CD4-positive, CD25-positive, alpha-beta regulatory T cell (primary cell): ENCODE measurements at regions not wholly inside any gene's neighbourhood (a gene's known extent, or its start where the extent isn't known, plus 50 kb on each side); places are given as distances from the start of the nearest gene placed in this dataset.
"Not testable (repeated sequence)": the region's sequence is repeated elsewhere in the genome, so short reads cannot be mapped to it uniquely, and the experiment has no call there.

ENCODE experiments used
- ATAC-seq, 2 donors: fragments of 150-1000 bp; cut with Tn5 transposase; one replicate each; pipeline ENCODE4 v1.10.0; 2021; ENCODE audit warnings: low read depth in 2 of 2, moderate number of reproducible peaks in 2 of 2, moderate library complexity in 1 of 2
- DNase-seq, 3 donors: peaks; one replicate each; pipeline versions ENCODE4 v3.0.0 to v3.0.0-alpha.2; 2012 to 2022; ENCODE audit warnings: mixed read lengths in 1 of 3
- H3K27ac ChIP-seq: one replicate; pipeline ENCODE4 v1.7.0; 2013; ENCODE audit warnings: mild to moderate bottlenecking, low read length; ENCODE audit not compliant: insufficient read depth, poor library complexity, severe bottlenecking
- H3K27me3 ChIP-seq: one replicate; pipeline ENCODE4 v1.7.0; 2013; ENCODE audit warnings: low read length; ENCODE audit not compliant: control insufficient read depth, insufficient read depth
- H3K36me3 ChIP-seq: one replicate; pipeline ENCODE4 v1.7.0; 2013; ENCODE audit warnings: mild to moderate bottlenecking, low read length, moderate library complexity; ENCODE audit not compliant: control insufficient read depth, insufficient read depth
- H3K4me1 ChIP-seq: 2 replicates; pipeline ENCODE4 v1.7.0; 2013; ENCODE audit warnings: mild to moderate bottlenecking, low read length; ENCODE audit not compliant: insufficient read depth, control insufficient read depth, poor library complexity, severe bottlenecking
- H3K4me3 ChIP-seq: one replicate; pipeline ENCODE4 v1.7.0; 2013; ENCODE audit warnings: low read depth, mild to moderate bottlenecking, low read length, moderate library complexity
- H3K9me3 ChIP-seq, 2 experiments: 1 replicate in 1 of 2; 2 replicates in 1 of 2; pipeline ENCODE4 v1.7.0; 2013; ENCODE audit warnings: low read length in 2 of 2, mild to moderate bottlenecking in 1 of 2, moderate library complexity in 1 of 2; ENCODE audit not compliant: control insufficient read depth in 2 of 2
- H3K27ac Mint-ChIP-seq, 3 donors: one replicate each; pipeline ENCODE4 v1.8.0; 2020 to 2022; ENCODE audit warnings: mild to moderate bottlenecking in 3 of 3, mixed read lengths in 3 of 3, moderate library complexity in 2 of 3
- H3K27me3 Mint-ChIP-seq: one replicate; pipeline ENCODE4 v1.8.0; 2022; ENCODE audit warnings: mild to moderate bottlenecking, mixed read lengths
- H3K36me3 Mint-ChIP-seq: one replicate; pipeline ENCODE4 v1.8.0; 2020; ENCODE audit warnings: mixed read lengths
- H3K4me1 Mint-ChIP-seq, 4 donors: one replicate each; pipeline ENCODE4 v1.8.0; 2020 to 2022; ENCODE audit warnings: mixed read lengths in 4 of 4, mild to moderate bottlenecking in 1 of 4
- H3K4me3 Mint-ChIP-seq, 4 donors: one replicate each; pipeline ENCODE4 v1.8.0; 2020 to 2022; ENCODE audit warnings: mild to moderate bottlenecking in 4 of 4, mixed read lengths in 4 of 4, moderate library complexity in 3 of 4
- H3K9me3 Mint-ChIP-seq, 7 donors: one replicate each; pipeline ENCODE4 v1.8.0; 2020 to 2022; ENCODE audit warnings: mixed read lengths in 7 of 7, mild to moderate bottlenecking in 3 of 7, moderate library complexity in 2 of 7

DNA sequence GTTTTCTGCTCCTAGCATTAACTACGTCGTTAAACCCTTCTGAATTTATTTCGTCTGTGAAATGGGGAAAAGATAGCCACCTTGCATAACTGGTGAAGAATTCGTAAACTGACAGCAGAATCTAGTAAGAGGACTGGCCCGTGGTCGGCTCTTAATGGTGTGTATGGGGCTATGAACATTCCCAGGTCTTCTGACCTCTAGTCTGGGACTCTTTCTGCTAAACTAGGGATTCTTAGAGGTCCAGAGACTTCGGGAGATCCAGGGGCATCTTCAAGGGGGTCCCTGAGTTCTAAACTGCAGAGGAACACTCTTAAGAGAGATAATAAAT, 231.1 kb upstream of the SERP2 start:
- Mint-ChIP-seq H3K4me3 (peak overlapping the region; percentile 91 to 96 (median 94)), H3K36me3 (no peaks in the 10 kb centered on the region), H3K9me3 (no peaks in the 10 kb centered on the region), H3K27ac (peak overlapping the region; percentile 80 to 97 (median 92)), H3K27me3 (peaks cover 19% of the 10 kb centered on the region), H3K4me1 (peaks cover 10 to 20% (median 10%) of the 10 kb centered on the region in 4 donors)
- peaks cover 7% of the 10 kb centered on the region for H3K27me3 ChIP-seq
- H3K9me3 ChIP-seq: no peaks in the 10 kb centered on the region
- no peak for DNase-seq
- H3K4me1 ChIP-seq: peaks cover 18% of the 10 kb centered on the region
- H3K4me3 ChIP-seq: peak overlapping the region; percentile 90
- H3K27ac ChIP-seq: no peak overlapping the region
- no peaks in the 10 kb centered on the region for H3K36me3 ChIP-seq
- no peak for ATAC-seq

- Histone ChIP-seq H3K9me3 (no peaks in the 10 kb centered on the region), H3K27ac (no peak overlapping the region), H3K27me3 (peaks cover 7% of the 10 kb centered on the region), H3K36me3 (no peaks in the 10 kb centered on the region), H3K4me3 (no peak overlapping the region), H3K4me1 (peaks cover 18% of the 10 kb centered on the region)
- Mint-ChIP-seq H3K9me3 (no peaks in the 10 kb centered on the region), H3K4me1 (peaks cover 10 to 20% (median 10%) of the 10 kb centered on the region in 4 donors), H3K27me3 (peaks cover 19% of the 10 kb centered on the region), H3K36me3 (no peaks in the 10 kb centered on the region), H3K27ac (peak overlapping the region in 2 of 3 donors; percentile 92 to 97), H3K4me3 (peak overlapping the region; percentile 91 to 96 (median 94))
- DNase-seq (no peak), ATAC-seq (no peak)
Measured at GRCh38 chr13:44142941-44143665, 230.5 kb upstream of the SERP2 start.

DNA sequence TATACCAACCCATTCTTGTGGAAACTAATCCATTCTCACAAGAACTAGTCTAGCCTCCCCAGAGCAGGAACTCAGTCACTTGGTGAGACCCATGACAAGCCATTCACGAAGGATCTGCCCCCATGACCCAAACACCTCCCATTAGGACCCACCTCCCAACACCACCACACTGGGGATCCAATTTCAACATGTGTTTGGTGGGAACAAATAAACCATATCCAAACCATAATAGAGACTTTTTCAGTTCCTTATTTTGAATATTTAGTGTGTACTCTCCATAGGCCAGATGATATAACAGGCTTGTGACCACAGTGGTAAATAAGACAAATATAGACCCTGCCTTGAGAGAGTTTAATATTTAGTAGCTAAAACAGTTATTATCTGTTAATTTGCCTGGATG, 227.5 kb upstream of the SERP2 start:
- H3K4me3 ChIP-seq: no peak overlapping the region
- peaks cover 15% of the 10 kb centered on the region for H3K4me1 ChIP-seq
- H3K36me3 Mint-ChIP-seq: no peaks in the 10 kb centered on the region
- H3K9me3 ChIP-seq: no peaks in the 10 kb centered on the region
- H3K27me3 ChIP-seq: peaks cover 7% of the 10 kb centered on the region
- peaks cover 0 to 1% (median 0%) of the 10 kb centered on the region in 7 donors for H3K9me3 Mint-ChIP-seq
- ATAC-seq (no peak), DNase-seq (no peak)
- no peaks in the 10 kb centered on the region for H3K36me3 ChIP-seq
- H3K27ac ChIP-seq: no peak overlapping the region
- peaks cover 19% of the 10 kb centered on the region for H3K27me3 Mint-ChIP-seq
- H3K4me3 Mint-ChIP-seq: no peak overlapping the region
- H3K4me1 Mint-ChIP-seq: peaks cover 6 to 16% (median 9%) of the 10 kb centered on the region in 4 donors
- no peak overlapping the region for H3K27ac Mint-ChIP-seq

DNA sequence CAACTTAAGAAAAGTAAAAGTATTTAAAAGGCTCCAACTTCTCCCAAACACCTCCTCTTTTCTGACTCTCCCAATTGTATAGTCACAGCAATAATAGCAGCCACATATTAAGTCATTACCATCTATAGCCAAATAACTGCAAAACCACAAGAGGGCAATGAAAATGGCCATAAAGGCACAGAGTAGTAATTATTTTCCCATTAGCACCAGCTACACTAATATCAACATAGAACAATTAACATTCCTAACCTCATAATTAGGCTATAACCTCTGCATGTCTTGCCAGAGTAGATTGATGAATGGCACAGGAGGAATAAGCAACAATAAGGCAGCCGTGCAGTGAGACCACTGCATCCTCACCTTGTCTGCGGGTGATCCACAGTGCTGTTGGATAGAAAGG, 226.4 kb upstream of the SERP2 start:
- no peak overlapping the region for H3K4me3 ChIP-seq
- H3K27me3 ChIP-seq: peaks cover 7% of the 10 kb centered on the region
- H3K36me3 ChIP-seq: no peaks in the 10 kb centered on the region
- H3K4me3 Mint-ChIP-seq: peak overlapping the region in 1 of 4 donors; percentile 40
- H3K27ac ChIP-seq: no peak overlapping the region
- H3K36me3 Mint-ChIP-seq: no peaks in the 10 kb centered on the region
- DNase-seq: no peak
- peaks cover 2 to 11% (median 6%) of the 10 kb centered on the region in 4 donors for H3K4me1 Mint-ChIP-seq
- H3K9me3 Mint-ChIP-seq: peaks cover 0 to 1% (median 0%) of the 10 kb centered on the region in 7 donors
- no peaks in the 10 kb centered on the region for H3K9me3 ChIP-seq
- no peak overlapping the region for H3K27ac Mint-ChIP-seq
- H3K27me3 Mint-ChIP-seq: peaks cover 19% of the 10 kb centered on the region
- H3K4me1 ChIP-seq: peaks cover 8% of the 10 kb centered on the region
- no peak for ATAC-seq

DNA sequence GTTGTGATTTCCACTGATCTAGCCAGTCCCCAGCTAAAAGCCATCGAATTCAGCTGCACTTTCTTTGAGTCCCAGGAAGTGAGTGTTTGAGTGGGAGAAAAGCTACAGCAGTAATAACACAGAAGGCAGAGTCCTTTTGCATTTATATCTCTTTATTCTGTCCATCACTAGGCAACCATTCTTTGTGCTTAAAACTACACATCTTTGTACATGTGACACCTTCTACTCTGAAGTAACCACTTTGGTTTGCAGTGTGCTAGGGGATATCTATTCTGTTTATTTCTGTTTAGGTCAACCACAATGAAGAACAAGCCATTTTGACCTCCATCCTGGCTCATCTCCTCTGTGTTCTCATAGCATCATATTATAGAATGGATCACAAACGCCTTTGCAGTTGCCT, 226.0 kb upstream of the SERP2 start:
- Histone ChIP-seq H3K4me1 (peaks cover 4% of the 10 kb centered on the region), H3K9me3 (no peaks in the 10 kb centered on the region), H3K27ac (no peak overlapping the region), H3K27me3 (peaks cover 7% of the 10 kb centered on the region), H3K36me3 (no peaks in the 10 kb centered on the region), H3K4me3 (no peak overlapping the region)
- Mint-ChIP-seq H3K27ac (no peak overlapping the region), H3K4me1 (peaks cover 0 to 7% (median 3%) of the 10 kb centered on the region in 4 donors), H3K4me3 (no peak overlapping the region), H3K36me3 (no peaks in the 10 kb centered on the region), H3K9me3 (peaks cover 0 to 1% (median 0%) of the 10 kb centered on the region in 7 donors), H3K27me3 (peaks cover 19% of the 10 kb centered on the region)
- DNase-seq (no peak), ATAC-seq (no peak)

DNA sequence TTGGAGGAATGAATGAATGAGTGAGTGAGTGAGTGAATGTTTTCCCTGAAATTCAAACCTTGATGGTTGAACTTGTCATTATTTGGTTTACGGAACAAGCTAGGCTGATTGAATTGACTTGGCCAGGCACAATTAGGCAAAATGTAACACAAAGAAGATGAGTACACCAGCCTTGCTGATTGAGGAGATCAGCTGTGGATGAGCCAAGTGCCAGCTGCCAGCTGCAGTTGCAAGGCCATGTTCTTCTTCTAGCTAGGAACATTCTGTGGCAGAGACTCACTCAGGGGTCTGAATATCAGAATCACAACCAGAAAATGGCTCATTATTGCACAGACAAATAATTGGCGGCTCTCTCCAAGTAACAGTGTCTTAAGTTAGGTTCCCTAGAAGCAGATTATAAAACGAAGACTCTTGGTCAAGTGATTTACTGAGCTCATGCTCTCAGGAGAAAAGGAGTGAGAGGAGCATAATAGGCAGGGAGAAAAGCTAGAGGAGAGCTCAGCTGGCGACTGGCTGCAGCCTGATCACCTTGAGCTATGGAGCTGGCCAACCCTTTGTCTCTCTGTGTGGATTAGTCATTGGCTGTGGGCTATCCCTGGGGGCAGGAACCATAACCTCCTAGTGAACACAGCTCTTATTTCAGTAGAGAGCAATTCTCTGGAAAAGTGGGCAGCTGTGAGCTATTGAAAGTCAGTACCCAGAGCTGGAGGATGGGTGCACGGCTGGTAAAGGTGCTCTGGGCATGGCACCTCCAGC, 225.3 kb upstream of the SERP2 start:
- Mint-ChIP-seq H3K9me3 (peaks cover 0 to 1% (median 0%) of the 10 kb centered on the region in 7 donors), H3K36me3 (no peaks in the 10 kb centered on the region), H3K27me3 (peaks cover 16% of the 10 kb centered on the region), H3K4me3 (no peak overlapping the region), H3K27ac (no peak overlapping the region), H3K4me1 (peaks cover 0 to under 1% (median under 1%) of the 10 kb centered on the region in 4 donors)
- H3K27ac ChIP-seq: no peak overlapping the region
- no peaks in the 10 kb centered on the region for H3K36me3 ChIP-seq
- no peak for ATAC-seq
- no peak for DNase-seq
- peaks cover 2% of the 10 kb centered on the region for H3K27me3 ChIP-seq
- no peaks in the 10 kb centered on the region for H3K4me1 ChIP-seq
- H3K9me3 ChIP-seq: no peaks in the 10 kb centered on the region
- H3K4me3 ChIP-seq: no peak overlapping the region

DNA sequence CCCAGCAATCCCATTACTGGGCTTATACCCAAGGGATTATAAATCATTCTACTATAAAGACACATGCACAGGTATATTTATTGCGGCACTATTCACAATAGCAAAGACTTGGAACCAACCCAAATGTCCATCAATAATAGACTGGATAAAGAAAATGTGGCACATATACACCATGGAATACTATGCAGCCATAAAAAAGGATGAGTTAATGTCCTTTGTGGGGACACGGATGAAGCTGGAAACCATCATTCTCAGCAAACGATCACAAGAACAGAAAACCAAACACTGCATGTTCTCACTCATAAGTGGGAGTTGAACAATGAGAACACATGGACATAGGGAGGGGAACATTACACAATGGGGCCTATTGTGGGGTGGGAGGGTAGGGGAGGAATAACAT, 224.4 kb upstream of the SERP2 start:
- not testable (repeated sequence) for DNase-seq, H3K9me3 ChIP-seq, H3K9me3 Mint-ChIP-seq, H3K27ac Mint-ChIP-seq, H3K4me1 ChIP-seq, ATAC-seq, H3K4me3 Mint-ChIP-seq, H3K27me3 ChIP-seq, H3K27ac ChIP-seq, H3K4me3 ChIP-seq, H3K36me3 Mint-ChIP-seq, H3K4me1 Mint-ChIP-seq, H3K36me3 ChIP-seq
- peaks cover 10% of the 10 kb centered on the region for H3K27me3 Mint-ChIP-seq
